Liver (tissue), 8 donors: ENCODE measurements at regions not wholly inside any gene's neighbourhood (a gene's known extent, or its start where the extent isn't known, plus 50 kb on each side); places are given as distances from the start of the nearest gene placed in this dataset.

ENCODE experiments used
- DNase-seq: peaks from one replicate; pipeline ENCODE4 v3.0.0-alpha.2; 2017; ENCODE audit warnings: low spot score
- H3K27ac ChIP-seq, 2 donors: one replicate each; pipeline ENCODE4 v1.7.0; 2013; ENCODE audit warnings: inconsistent platforms in 2 of 2, low read length in 2 of 2, control low read depth in 1 of 2, low read depth in 1 of 2, mild to moderate bottlenecking in 1 of 2
- H3K27me3 ChIP-seq, 4 donors: one replicate each; pipeline versions ENCODE4 v1.6.1 to v1.7.0; 2013; ENCODE audit warnings: low read length in 3 of 4, inconsistent platforms in 1 of 4, mild to moderate bottlenecking in 1 of 4, moderate library complexity in 1 of 4; ENCODE audit not compliant: control insufficient read depth in 4 of 4, insufficient read depth in 4 of 4
- H3K36me3 ChIP-seq, 4 donors: one replicate each; pipeline versions ENCODE4 v1.6.1 to v1.7.0; 2013; ENCODE audit warnings: low read length in 3 of 4, mild to moderate bottlenecking in 3 of 4, low read depth in 1 of 4, moderate library complexity in 1 of 4; ENCODE audit not compliant: control insufficient read depth in 4 of 4, insufficient read depth in 3 of 4
- H3K4me1 ChIP-seq, 4 donors: one replicate each; pipeline versions ENCODE4 v1.6.1 to v1.7.0; 2013; ENCODE audit warnings: low read length in 3 of 4, mild to moderate bottlenecking in 3 of 4, moderate library complexity in 1 of 4; ENCODE audit not compliant: control insufficient read depth in 4 of 4, insufficient read depth in 4 of 4
- H3K4me3 ChIP-seq, 3 donors: one replicate each; pipeline versions ENCODE4 v1.6.1 to v1.7.0; 2013; ENCODE audit warnings: low read length in 3 of 3, control low read depth in 1 of 3, low read depth in 1 of 3, mild to moderate bottlenecking in 1 of 3
- H3K9ac ChIP-seq, 2 donors: one replicate each; pipeline ENCODE4 v1.7.0; 2013; ENCODE audit warnings: low read length in 2 of 2, mild to moderate bottlenecking in 2 of 2, moderate library complexity in 2 of 2, control low read depth in 1 of 2, low read depth in 1 of 2
- H3K9me3 ChIP-seq, 4 donors: one replicate each; pipeline versions ENCODE4 v1.6.1 to v1.7.0; 2013; ENCODE audit warnings: low read length in 3 of 4; ENCODE audit not compliant: control insufficient read depth in 4 of 4
- EGR1 ChIP-seq, 2 donors: IDR thresholded peaks; 2 replicates each; pipeline ENCODE4 v1.6.1; 2016 to 2018; ENCODE audit warnings: antibody characterized with exemption in 2 of 2, low read depth in 2 of 2
- FOXA1 ChIP-seq: IDR thresholded peaks from 2 replicates; pipeline ENCODE4 v1.6.1; 2016; ENCODE audit warnings: antibody characterized with exemption
- FOXA2 ChIP-seq: IDR thresholded peaks from 2 replicates; pipeline ENCODE4 v1.6.1; 2016; ENCODE audit warnings: antibody characterized with exemption
- GABPA ChIP-seq, 2 donors: IDR thresholded peaks in 1 of 2; conservative IDR thresholded peaks in 1 of 2; 2 replicates each; pipeline ENCODE4 v1.6.1; 2016; ENCODE audit warnings: antibody characterized with exemption in 2 of 2, mild to moderate bottlenecking in 1 of 2, moderate library complexity in 1 of 2
- HNF4A ChIP-seq, 2 donors: conservative IDR thresholded peaks; 2 replicates each; pipeline ENCODE4 v1.6.1; 2016; ENCODE audit warnings: antibody characterized with exemption in 2 of 2, mild to moderate bottlenecking in 2 of 2
- HNF4G ChIP-seq: IDR thresholded peaks from 2 replicates; pipeline ENCODE4 v1.6.1; 2016; ENCODE audit warnings: antibody characterized with exemption
- JUND ChIP-seq, 2 donors: IDR thresholded peaks; 2 replicates each; pipeline ENCODE4 v1.6.1; 2016; ENCODE audit warnings: antibody characterized with exemption in 2 of 2
- NR2F2 ChIP-seq: IDR thresholded peaks from 2 replicates; pipeline ENCODE4 v1.6.1; 2016; ENCODE audit warnings: antibody characterized with exemption
- RXRA ChIP-seq, 2 donors: IDR thresholded peaks; 2 replicates each; pipeline ENCODE4 v1.6.1; 2017 to 2018; ENCODE audit warnings: antibody characterized with exemption in 2 of 2, mild to moderate bottlenecking in 1 of 2
- SP1 ChIP-seq: IDR thresholded peaks from 2 replicates; pipeline ENCODE4 v1.6.1; 2018; ENCODE audit warnings: antibody characterized with exemption, mild to moderate bottlenecking
- TAF1 ChIP-seq: conservative IDR thresholded peaks from 2 replicates; pipeline ENCODE4 v1.6.1; 2016; ENCODE audit warnings: antibody characterized with exemption, mild to moderate bottlenecking
- YY1 ChIP-seq: IDR thresholded peaks from 2 replicates; pipeline ENCODE4 v1.6.1; 2016; ENCODE audit warnings: antibody characterized with exemption, mild to moderate bottlenecking
- WGBS: extraction: QIAGEN DNeasy Blood & Tissue Kit; methylation state at CpG from one replicate; pipeline ENCODE4 v1.1.7; 2013; 5-methylcytosine and 5-hydroxymethylcytosine counted together
- TF ChIP-seq, protein P1 (sequence below): IDR thresholded peaks from 2 replicates; pipeline ENCODE4 v1.6.1; 2016; ENCODE audit warnings: antibody characterized with exemption, mild to moderate bottlenecking
- TF ChIP-seq, protein P2 (sequence below): fragments of 150-350 bp; IDR thresholded peaks from 2 replicates; pipeline ENCODE4 v1.5.1; 2017; ENCODE audit warnings: improper control_type of control experiment, low read depth, low read length; ENCODE audit not compliant: missing input control
- TF ChIP-seq, protein P3 (sequence below): IDR thresholded peaks from 2 replicates; pipeline ENCODE4 v1.6.1; 2016; ENCODE audit warnings: antibody characterized with exemption
- TF ChIP-seq, protein P4 (sequence below): IDR thresholded peaks from 2 replicates; pipeline ENCODE4 v1.6.1; 2016; ENCODE audit warnings: antibody characterized with exemption
- TF ChIP-seq, protein P5 (sequence below): IDR thresholded peaks from 2 replicates; pipeline ENCODE4 v1.6.1; 2016; ENCODE audit warnings: antibody characterized with exemption
- donor health status: healthy.
- donor health status: healthy.
- donor health status: healthy.
- donor health status: healthy.
- donor health status: healthy.

DNA sequence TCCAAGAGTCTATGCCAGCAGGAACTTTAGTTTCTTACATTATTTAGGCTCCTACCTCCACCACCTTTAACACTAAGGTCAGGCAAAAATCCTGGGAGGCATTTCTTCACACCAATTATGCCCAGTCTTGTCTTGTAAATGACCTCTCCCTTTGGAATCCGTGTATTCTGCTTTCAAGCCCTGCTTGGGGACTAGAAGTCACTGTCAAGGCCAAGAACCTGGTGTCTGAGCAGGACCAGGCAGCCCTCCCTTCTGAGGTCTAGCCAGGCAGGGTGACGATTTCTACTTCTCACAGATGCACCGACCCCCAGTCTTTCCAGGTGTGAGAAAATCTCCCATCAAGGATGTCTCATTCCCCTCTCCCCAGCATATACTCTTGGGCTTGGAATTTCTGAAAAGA, 82.7 kb upstream of the C1QTNF7 start:
- Histone ChIP-seq H3K27me3 (peaks cover 0 to 2% (median 0%) of the 10 kb centered on the region in 4 donors), H3K4me1 (no peaks in the 10 kb centered on the region), H3K4me3 (no peak overlapping the region), H3K36me3 (no peaks in the 10 kb centered on the region), H3K27ac (no peak overlapping the region), H3K9me3 (no peaks in the 10 kb centered on the region), H3K9ac (no peak overlapping the region)
- WGBS, result 56% methylated on average over 3 of the region's 3 CpGs
- DNase-seq, result no peak
- TF ChIP-seq HNF4A (conservative IDR thresholded peaks at IDR 0.05) (no peak), EGR1 (IDR thresholded peaks at IDR 0.05; ENCODE audit: low read depth in 2 of 2) (no peak), FOXA1 (no peak), GABPA (IDR thresholded peaks at IDR 0.05 in 1 of 2, conservative IDR thresholded peaks at IDR 0.05 in 1 of 2) (no peak), RXRA (IDR thresholded peaks at IDR 0.05) (no peak), NR2F2 (no peak), JUND (IDR thresholded peaks at IDR 0.05) (no peak), YY1 (no peak), SP1 (no peak), TAF1 (no peak)
- TF ChIP-seq, protein P1, sequence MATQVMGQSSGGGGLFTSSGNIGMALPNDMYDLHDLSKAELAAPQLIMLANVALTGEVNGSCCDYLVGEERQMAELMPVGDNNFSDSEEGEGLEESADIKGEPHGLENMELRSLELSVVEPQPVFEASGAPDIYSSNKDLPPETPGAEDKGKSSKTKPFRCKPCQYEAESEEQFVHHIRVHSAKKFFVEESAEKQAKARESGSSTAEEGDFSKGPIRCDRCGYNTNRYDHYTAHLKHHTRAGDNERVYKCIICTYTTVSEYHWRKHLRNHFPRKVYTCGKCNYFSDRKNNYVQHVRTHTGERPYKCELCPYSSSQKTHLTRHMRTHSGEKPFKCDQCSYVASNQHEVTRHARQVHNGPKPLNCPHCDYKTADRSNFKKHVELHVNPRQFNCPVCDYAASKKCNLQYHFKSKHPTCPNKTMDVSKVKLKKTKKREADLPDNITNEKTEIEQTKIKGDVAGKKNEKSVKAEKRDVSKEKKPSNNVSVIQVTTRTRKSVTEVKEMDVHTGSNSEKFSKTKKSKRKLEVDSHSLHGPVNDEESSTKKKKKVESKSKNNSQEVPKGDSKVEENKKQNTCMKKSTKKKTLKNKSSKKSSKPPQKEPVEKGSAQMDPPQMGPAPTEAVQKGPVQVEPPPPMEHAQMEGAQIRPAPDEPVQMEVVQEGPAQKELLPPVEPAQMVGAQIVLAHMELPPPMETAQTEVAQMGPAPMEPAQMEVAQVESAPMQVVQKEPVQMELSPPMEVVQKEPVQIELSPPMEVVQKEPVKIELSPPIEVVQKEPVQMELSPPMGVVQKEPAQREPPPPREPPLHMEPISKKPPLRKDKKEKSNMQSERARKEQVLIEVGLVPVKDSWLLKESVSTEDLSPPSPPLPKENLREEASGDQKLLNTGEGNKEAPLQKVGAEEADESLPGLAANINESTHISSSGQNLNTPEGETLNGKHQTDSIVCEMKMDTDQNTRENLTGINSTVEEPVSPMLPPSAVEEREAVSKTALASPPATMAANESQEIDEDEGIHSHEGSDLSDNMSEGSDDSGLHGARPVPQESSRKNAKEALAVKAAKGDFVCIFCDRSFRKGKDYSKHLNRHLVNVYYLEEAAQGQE, result no peak
- TF ChIP-seq, protein P2, sequence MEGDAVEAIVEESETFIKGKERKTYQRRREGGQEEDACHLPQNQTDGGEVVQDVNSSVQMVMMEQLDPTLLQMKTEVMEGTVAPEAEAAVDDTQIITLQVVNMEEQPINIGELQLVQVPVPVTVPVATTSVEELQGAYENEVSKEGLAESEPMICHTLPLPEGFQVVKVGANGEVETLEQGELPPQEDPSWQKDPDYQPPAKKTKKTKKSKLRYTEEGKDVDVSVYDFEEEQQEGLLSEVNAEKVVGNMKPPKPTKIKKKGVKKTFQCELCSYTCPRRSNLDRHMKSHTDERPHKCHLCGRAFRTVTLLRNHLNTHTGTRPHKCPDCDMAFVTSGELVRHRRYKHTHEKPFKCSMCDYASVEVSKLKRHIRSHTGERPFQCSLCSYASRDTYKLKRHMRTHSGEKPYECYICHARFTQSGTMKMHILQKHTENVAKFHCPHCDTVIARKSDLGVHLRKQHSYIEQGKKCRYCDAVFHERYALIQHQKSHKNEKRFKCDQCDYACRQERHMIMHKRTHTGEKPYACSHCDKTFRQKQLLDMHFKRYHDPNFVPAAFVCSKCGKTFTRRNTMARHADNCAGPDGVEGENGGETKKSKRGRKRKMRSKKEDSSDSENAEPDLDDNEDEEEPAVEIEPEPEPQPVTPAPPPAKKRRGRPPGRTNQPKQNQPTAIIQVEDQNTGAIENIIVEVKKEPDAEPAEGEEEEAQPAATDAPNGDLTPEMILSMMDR, result no peak
- TF ChIP-seq, protein P3, sequence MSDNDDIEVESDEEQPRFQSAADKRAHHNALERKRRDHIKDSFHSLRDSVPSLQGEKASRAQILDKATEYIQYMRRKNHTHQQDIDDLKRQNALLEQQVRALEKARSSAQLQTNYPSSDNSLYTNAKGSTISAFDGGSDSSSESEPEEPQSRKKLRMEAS, result no peak
- TF ChIP-seq, protein P4, sequence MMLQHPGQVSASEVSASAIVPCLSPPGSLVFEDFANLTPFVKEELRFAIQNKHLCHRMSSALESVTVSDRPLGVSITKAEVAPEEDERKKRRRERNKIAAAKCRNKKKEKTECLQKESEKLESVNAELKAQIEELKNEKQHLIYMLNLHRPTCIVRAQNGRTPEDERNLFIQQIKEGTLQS, result no peak
- TF ChIP-seq, protein P5, sequence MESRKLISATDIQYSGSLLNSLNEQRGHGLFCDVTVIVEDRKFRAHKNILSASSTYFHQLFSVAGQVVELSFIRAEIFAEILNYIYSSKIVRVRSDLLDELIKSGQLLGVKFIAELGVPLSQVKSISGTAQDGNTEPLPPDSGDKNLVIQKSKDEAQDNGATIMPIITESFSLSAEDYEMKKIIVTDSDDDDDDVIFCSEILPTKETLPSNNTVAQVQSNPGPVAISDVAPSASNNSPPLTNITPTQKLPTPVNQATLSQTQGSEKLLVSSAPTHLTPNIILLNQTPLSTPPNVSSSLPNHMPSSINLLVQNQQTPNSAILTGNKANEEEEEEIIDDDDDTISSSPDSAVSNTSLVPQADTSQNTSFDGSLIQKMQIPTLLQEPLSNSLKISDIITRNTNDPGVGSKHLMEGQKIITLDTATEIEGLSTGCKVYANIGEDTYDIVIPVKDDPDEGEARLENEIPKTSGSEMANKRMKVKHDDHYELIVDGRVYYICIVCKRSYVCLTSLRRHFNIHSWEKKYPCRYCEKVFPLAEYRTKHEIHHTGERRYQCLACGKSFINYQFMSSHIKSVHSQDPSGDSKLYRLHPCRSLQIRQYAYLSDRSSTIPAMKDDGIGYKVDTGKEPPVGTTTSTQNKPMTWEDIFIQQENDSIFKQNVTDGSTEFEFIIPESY, result no peak

DNA sequence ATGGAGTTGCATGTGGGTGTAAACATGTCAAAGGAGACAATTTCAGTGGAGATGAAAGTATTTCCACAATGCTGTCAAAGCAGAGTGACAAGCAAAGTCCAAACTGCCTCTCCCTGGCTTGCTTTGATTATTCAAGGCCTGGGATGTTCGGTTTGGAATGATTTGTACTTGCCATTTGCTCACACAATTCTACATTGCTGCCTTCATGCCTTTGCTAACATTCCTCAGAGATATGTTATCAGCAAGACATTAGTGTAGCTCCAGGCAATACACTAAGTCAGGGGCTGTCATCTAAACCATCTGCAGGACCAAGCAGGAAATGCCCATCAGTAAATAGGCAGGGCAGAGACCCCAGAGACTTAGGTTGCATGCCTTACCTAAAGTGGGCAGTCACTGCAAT, 79.6 kb upstream of the C1QTNF7 start:
- WGBS, result 27% methylated on average over 1 of the region's 1 CpG
- no peaks in the 10 kb centered on the region for H3K36me3 ChIP-seq
- no peak overlapping the region for H3K27ac ChIP-seq
- DNase-seq, result no peak
- peaks cover 0 to 2% (median 0%) of the 10 kb centered on the region in 4 donors for H3K27me3 ChIP-seq
- no peaks in the 10 kb centered on the region for H3K9me3 ChIP-seq
- H3K4me1 ChIP-seq, result no peaks in the 10 kb centered on the region
- no peak overlapping the region for H3K9ac ChIP-seq
- no peak overlapping the region for H3K4me3 ChIP-seq
- TF ChIP-seq HNF4G (no peak), HNF4A (conservative IDR thresholded peaks at IDR 0.05) (no peak), SP1 (no peak), YY1 (no peak), FOXA2 (no peak), EGR1 (IDR thresholded peaks at IDR 0.05; ENCODE audit: low read depth in 2 of 2) (no peak), GABPA (IDR thresholded peaks at IDR 0.05 in 1 of 2, conservative IDR thresholded peaks at IDR 0.05 in 1 of 2) (no peak), FOXA1 (no peak), RXRA (IDR thresholded peaks at IDR 0.05) (no peak)
- TF ChIP-seq, protein P1, result no peak
- TF ChIP-seq, protein P2, result no peak
- TF ChIP-seq, protein P4, result no peak
